ENCODE measurements at regions not wholly inside any gene's neighbourhood (a gene's known extent, or its start where the extent isn't known, plus 50 kb on each side); places are given as distances from the start of the nearest gene placed in this dataset.

DNA sequence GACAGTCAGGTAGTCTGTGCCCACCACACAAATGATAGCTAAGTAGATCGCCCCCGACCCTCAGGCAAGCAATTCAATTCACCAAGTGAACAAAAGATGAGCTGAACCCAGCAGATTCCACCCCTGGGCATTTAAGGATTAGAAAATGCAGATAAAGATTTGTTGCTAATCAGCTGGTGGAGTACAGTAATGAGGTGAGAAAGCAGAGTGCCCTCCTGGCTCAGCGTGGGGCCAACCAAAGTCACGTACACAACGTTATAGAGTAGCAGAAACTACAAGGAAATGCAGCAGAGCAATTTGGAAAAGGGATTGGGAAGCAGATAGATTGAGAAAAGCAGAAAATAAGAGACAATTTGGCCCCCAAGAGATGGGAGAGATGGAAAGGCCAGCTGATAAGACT, 91.2 kb downstream of the SOX9 start:
- intact Hi-C loops (cut with micrococcal nuclease) = no loop called here
- ChIA-PET POLR2A (ENCODE audit: unreplicated experiment) (interaction anchor here (0.6 kb wide), 1 partner anchor 22 kb away, joined by 3 read pairs; no protein-coding TSS in a partner anchor), CTCF (no interaction called here)
- no peaks in the 10 kb centered on the region for H3K4me1 ChIP-seq (ENCODE audit: insufficient read depth, low read length)
- no peaks in the 10 kb centered on the region for H3K79me2 ChIP-seq (ENCODE audit: low read length)
- no peaks in the 10 kb centered on the region for H3F3A ChIP-seq (ENCODE audit: low read length, unreplicated experiment)
- no peak overlapping the region for H3K27ac ChIP-seq (ENCODE audit: low read length)
- no peak overlapping the region for H2AFZ ChIP-seq (ENCODE audit: low read length)
- no peaks in the 10 kb centered on the region for H3K27me3 ChIP-seq (ENCODE audit: low read length)
- no peak overlapping the region for H3K4me2 ChIP-seq (ENCODE audit: low read length)
- no peak for TF ChIP-seq EZH2 (IDR thresholded peaks at IDR 0.05; ENCODE audit: low read length, unreplicated experiment)
- TF ChIP-seq EZH2phosphoT487 (IDR thresholded peaks at IDR 0.05; ENCODE audit: borderline replicate concordance, low read length) = no peak
- TF ChIP-seq, protein P1, sequence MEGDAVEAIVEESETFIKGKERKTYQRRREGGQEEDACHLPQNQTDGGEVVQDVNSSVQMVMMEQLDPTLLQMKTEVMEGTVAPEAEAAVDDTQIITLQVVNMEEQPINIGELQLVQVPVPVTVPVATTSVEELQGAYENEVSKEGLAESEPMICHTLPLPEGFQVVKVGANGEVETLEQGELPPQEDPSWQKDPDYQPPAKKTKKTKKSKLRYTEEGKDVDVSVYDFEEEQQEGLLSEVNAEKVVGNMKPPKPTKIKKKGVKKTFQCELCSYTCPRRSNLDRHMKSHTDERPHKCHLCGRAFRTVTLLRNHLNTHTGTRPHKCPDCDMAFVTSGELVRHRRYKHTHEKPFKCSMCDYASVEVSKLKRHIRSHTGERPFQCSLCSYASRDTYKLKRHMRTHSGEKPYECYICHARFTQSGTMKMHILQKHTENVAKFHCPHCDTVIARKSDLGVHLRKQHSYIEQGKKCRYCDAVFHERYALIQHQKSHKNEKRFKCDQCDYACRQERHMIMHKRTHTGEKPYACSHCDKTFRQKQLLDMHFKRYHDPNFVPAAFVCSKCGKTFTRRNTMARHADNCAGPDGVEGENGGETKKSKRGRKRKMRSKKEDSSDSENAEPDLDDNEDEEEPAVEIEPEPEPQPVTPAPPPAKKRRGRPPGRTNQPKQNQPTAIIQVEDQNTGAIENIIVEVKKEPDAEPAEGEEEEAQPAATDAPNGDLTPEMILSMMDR (conservative IDR thresholded peaks at IDR 0.05; ENCODE audit: low read depth, low read length) = no peak
- no TSS peak for BruUV-seq (replicated peaks)
- no peaks in the 10 kb centered on the region; the same call in 1 of the 2 replicates for H3K9me3 ChIP-seq (ENCODE audit: low read length)
- H3K9me2 ChIP-seq (replicated peaks; ENCODE audit: low read length) = no peaks in the 10 kb centered on the region
- no peak overlapping the region for H3K9ac ChIP-seq (ENCODE audit: low read length)
- no peak for ATAC-seq
- H3K36me3 ChIP-seq (ENCODE audit: low read depth, low read length) = no peaks in the 10 kb centered on the region
- DNase-seq = no peak
- H4K20me1 ChIP-seq (ENCODE audit: low read length) = no peaks in the 10 kb centered on the region
- H3K4me3 ChIP-seq (ENCODE audit: low read length) = no peak overlapping the region

DNA sequence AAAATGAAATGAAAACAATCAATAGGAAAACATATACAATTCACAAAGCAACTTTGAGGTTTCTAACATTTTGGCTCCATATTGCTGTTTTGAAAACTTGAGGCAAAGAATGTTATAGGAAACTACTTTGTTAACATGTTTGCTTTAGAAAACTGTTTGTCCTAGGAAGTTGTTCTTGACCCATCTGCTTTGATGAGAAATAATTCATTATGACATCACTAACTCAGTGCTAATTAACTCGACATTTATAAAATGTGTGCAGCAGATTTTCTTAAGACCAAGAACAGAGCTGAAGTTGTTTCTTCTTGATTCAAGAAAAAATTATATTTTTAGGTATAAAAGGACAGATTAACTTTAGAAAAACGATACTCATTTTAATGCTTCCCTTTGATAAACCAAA, 94.7 kb downstream of the SOX9 start:
- TF ChIP-seq, protein P1 (conservative IDR thresholded peaks at IDR 0.05; ENCODE audit: low read depth, low read length) = no peak
- TF ChIP-seq EZH2phosphoT487 (IDR thresholded peaks at IDR 0.05; ENCODE audit: borderline replicate concordance, low read length) (no peak), EZH2 (IDR thresholded peaks at IDR 0.05; ENCODE audit: low read length, unreplicated experiment) (no peak)
- no peaks in the 10 kb centered on the region for H3K27me3 ChIP-seq (ENCODE audit: low read length)
- no peaks in the 10 kb centered on the region for H3K36me3 ChIP-seq (ENCODE audit: low read depth, low read length)
- DNase-seq (no peak), ATAC-seq (no peak)
- no peak overlapping the region for H2AFZ ChIP-seq (ENCODE audit: low read length)
- H3K4me1 ChIP-seq (ENCODE audit: insufficient read depth, low read length) = no peaks in the 10 kb centered on the region
- H3K9me2 ChIP-seq (replicated peaks; ENCODE audit: low read length) = no peaks in the 10 kb centered on the region
- H3K4me2 ChIP-seq (ENCODE audit: low read length) = no peak overlapping the region
- no peaks in the 10 kb centered on the region for H3K79me2 ChIP-seq (ENCODE audit: low read length)
- no peak overlapping the region for H3K9ac ChIP-seq (ENCODE audit: low read length)
- no peaks in the 10 kb centered on the region for H3F3A ChIP-seq (ENCODE audit: low read length, unreplicated experiment)
- ChIA-PET POLR2A (ENCODE audit: unreplicated experiment) (no interaction called here), CTCF (no interaction called here)
- intact Hi-C loops (cut with micrococcal nuclease) = no loop called here
- no peaks in the 10 kb centered on the region; the same call in 1 of the 2 replicates for H3K9me3 ChIP-seq (ENCODE audit: low read length)
- no peak overlapping the region for H3K27ac ChIP-seq (ENCODE audit: low read length)
- BruUV-seq (replicated peaks) = no TSS peak
- no peaks in the 10 kb centered on the region for H4K20me1 ChIP-seq (ENCODE audit: low read length)
- H3K4me3 ChIP-seq (ENCODE audit: low read length) = no peak overlapping the region

- ChIA-PET POLR2A (ENCODE audit: unreplicated experiment) (no interaction called here), CTCF (no interaction called here)
- H3F3A ChIP-seq (ENCODE audit: low read length, unreplicated experiment) = no peaks in the 10 kb centered on the region
- intact Hi-C loops (cut with micrococcal nuclease) = no loop called here
- no peak overlapping the region for H3K9ac ChIP-seq (ENCODE audit: low read length)
- H3K36me3 ChIP-seq (ENCODE audit: low read depth, low read length) = no peaks in the 10 kb centered on the region
- no peak overlapping the region for H2AFZ ChIP-seq (ENCODE audit: low read length)
- H3K4me1 ChIP-seq (ENCODE audit: insufficient read depth, low read length) = no peaks in the 10 kb centered on the region
- no peak for DNase-seq
- H3K27me3 ChIP-seq (ENCODE audit: low read length) = no peaks in the 10 kb centered on the region
- ATAC-seq = no peak
- no peaks in the 10 kb centered on the region; the same call in 1 of the 2 replicates for H3K9me3 ChIP-seq (ENCODE audit: low read length)
- H3K27ac ChIP-seq (ENCODE audit: low read length) = no peak overlapping the region
- H4K20me1 ChIP-seq (ENCODE audit: low read length) = no peaks in the 10 kb centered on the region
- H3K79me2 ChIP-seq (ENCODE audit: low read length) = no peaks in the 10 kb centered on the region
- BruUV-seq (replicated peaks) = no TSS peak
- no peak for TF ChIP-seq EZH2phosphoT487 (IDR thresholded peaks at IDR 0.05; ENCODE audit: borderline replicate concordance, low read length)
- TF ChIP-seq, protein P1 (conservative IDR thresholded peaks at IDR 0.05; ENCODE audit: low read depth, low read length) = no peak
- TF ChIP-seq EZH2 (IDR thresholded peaks at IDR 0.05; ENCODE audit: low read length, unreplicated experiment) = no peak
- no peak overlapping the region for H3K4me2 ChIP-seq (ENCODE audit: low read length)
- H3K4me3 ChIP-seq (ENCODE audit: low read length) = no peak overlapping the region
- H3K9me2 ChIP-seq (replicated peaks; ENCODE audit: low read length) = no peaks in the 10 kb centered on the region
These were observed 95.1 kb downstream of the SOX9 start for GRCh38 chr17:72215928-72216327.

Measured in PC-3 (cell line).